A673 (cell line): ENCODE measurements at regions not wholly inside any gene's neighbourhood (a gene's known extent, or its start where the extent isn't known, plus 50 kb on each side); places are given as distances from the start of the nearest gene placed in this dataset.

Experiments
- BruUV-seq: library from RNA; stranded (reverse); fragments of 400-500 nt; replicated peaks from 2 replicates; lab custom pipeline; 2021; lab: Mats Ljungman, UMichigan
- CTCF ChIA-PET: fragments of 300-600 bp; sonication (Branson Sonifier 250); formaldehyde crosslinking; loops from one replicate; lab custom pipeline; 2022; ENCODE audit warnings: antibody characterized with exemption; lab: Charles Lee
- POLR2A ChIA-PET: fragments of 300-600 bp; sonication (Branson Sonifier 250); formaldehyde crosslinking; loops from one replicate; lab custom pipeline; 2022; ENCODE audit warnings: antibody characterized with exemption; ENCODE audit not compliant: low non-redundant PET; lab: Charles Lee
- DNase-seq: peaks from one replicate; pipeline ENCODE4 v3.0.0-alpha.2; 2015; ENCODE audit warnings: low spot score
- H3K27ac ChIP-seq: fragments of 200-600 bp; sonication (generic); 2 replicates; pipeline ENCODE4 v1.5.1; 2016; ENCODE audit warnings: mixed run types, low read depth, mild to moderate bottlenecking, mixed read lengths, antibody characterized with exemption, low read length; ENCODE audit not compliant: poor library complexity, severe bottlenecking
- H3K27me3 ChIP-seq: fragments of 200-600 bp; sonication (generic); replicated peaks from 2 replicates; pipeline ENCODE4 v1.6.1; 2017; ENCODE audit warnings: mixed run types, low read depth, mild to moderate bottlenecking, mixed read lengths, antibody characterized with exemption, low read length; ENCODE audit not compliant: insufficient read depth, poor library complexity
- H3K36me3 ChIP-seq: fragments of 200-600 bp; sonication (generic); 2 replicates; pipeline ENCODE4 v1.6.1; 2016; ENCODE audit warnings: mixed run types, mild to moderate bottlenecking, mixed read lengths, antibody characterized with exemption, low read length; ENCODE audit not compliant: insufficient read depth, poor library complexity, severe bottlenecking
- H3K4me1 ChIP-seq: fragments of 200-600 bp; sonication (generic); 2 replicates; pipeline ENCODE4 v1.6.1; 2017; ENCODE audit warnings: mixed run types, mild to moderate bottlenecking, mixed read lengths, antibody characterized with exemption, low read length; ENCODE audit not compliant: insufficient read depth, poor library complexity, severe bottlenecking
- H3K4me3 ChIP-seq: fragments of 200-600 bp; sonication (generic); 2 replicates; pipeline ENCODE4 v1.5.1; 2016; ENCODE audit warnings: low read depth, mixed run types, mild to moderate bottlenecking, mixed read lengths, low read length; ENCODE audit not compliant: poor library complexity, severe bottlenecking
- H3K9me3 ChIP-seq: fragments of 200-600 bp; sonication (generic); 2 replicates; pipeline ENCODE4 v1.6.1; 2016; ENCODE audit warnings: mixed run types, low read depth, mild to moderate bottlenecking, mixed read lengths, antibody characterized with exemption, low read length; ENCODE audit not compliant: poor library complexity, severe bottlenecking
- EZH2 ChIP-seq: fragments of 200-600 bp; sonication (generic); IDR thresholded peaks from 2 replicates; pipeline ENCODE4 v1.6.1; 2017; ENCODE audit warnings: borderline replicate concordance, low read depth, mild to moderate bottlenecking, mixed read lengths, antibody characterized with exemption, low read length; ENCODE audit not compliant: poor library complexity, severe bottlenecking
- intact Hi-C: fragments of 100-400 bp; cut with micrococcal nuclease; formaldehyde crosslinking; loops from one replicate; pipeline ENCODE4 v1.10.0; 2022; ENCODE audit not compliant: unreplicated experiment
- TF ChIP-seq, protein P1 (sequence below): fragments of 300-800, 200-600 bp; sonication (generic); conservative IDR thresholded peaks from 2 replicates; pipeline ENCODE4 v1.5.1; 2017; ENCODE audit warnings: low read depth, mild to moderate bottlenecking, antibody characterized with exemption, low read length, moderate library complexity, mixed read lengths

DNA sequence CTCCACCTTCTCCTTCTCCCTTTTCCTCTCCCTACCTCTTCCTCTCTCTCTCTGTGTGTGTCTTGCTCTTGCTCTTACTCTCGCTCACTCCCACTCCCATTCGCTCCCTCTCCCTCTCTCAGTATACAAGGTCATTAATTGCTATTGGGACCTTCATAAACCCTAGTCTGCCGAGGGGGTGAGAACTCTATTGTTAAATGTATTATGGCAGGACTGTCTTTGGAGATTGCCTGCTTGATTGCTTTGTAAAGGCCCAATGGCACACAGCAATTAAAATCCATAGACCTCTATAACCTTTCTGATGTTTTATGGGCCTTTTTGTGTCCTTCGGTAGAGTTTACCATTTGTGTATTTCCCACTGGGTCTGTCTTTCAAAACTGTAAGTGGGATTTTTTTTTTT is 465.9 kb downstream of the ANXA1 start:
- Histone ChIP-seq H3K27ac (no peak overlapping the region), H3K9me3 (no peaks in the 10 kb centered on the region), H3K36me3 (no peaks in the 10 kb centered on the region), H3K4me1 (no peaks in the 10 kb centered on the region), H3K4me3 (no peak overlapping the region), H3K27me3 (no peaks in the 10 kb centered on the region)
- no peak for DNase-seq
- BruUV-seq = no TSS peak
- ChIA-PET CTCF (no interaction called here), POLR2A (no interaction called here)
- no peak for TF ChIP-seq EZH2
- TF ChIP-seq, protein P1, sequence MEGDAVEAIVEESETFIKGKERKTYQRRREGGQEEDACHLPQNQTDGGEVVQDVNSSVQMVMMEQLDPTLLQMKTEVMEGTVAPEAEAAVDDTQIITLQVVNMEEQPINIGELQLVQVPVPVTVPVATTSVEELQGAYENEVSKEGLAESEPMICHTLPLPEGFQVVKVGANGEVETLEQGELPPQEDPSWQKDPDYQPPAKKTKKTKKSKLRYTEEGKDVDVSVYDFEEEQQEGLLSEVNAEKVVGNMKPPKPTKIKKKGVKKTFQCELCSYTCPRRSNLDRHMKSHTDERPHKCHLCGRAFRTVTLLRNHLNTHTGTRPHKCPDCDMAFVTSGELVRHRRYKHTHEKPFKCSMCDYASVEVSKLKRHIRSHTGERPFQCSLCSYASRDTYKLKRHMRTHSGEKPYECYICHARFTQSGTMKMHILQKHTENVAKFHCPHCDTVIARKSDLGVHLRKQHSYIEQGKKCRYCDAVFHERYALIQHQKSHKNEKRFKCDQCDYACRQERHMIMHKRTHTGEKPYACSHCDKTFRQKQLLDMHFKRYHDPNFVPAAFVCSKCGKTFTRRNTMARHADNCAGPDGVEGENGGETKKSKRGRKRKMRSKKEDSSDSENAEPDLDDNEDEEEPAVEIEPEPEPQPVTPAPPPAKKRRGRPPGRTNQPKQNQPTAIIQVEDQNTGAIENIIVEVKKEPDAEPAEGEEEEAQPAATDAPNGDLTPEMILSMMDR = no peak
- intact Hi-C loops = no loop called here

DNA sequence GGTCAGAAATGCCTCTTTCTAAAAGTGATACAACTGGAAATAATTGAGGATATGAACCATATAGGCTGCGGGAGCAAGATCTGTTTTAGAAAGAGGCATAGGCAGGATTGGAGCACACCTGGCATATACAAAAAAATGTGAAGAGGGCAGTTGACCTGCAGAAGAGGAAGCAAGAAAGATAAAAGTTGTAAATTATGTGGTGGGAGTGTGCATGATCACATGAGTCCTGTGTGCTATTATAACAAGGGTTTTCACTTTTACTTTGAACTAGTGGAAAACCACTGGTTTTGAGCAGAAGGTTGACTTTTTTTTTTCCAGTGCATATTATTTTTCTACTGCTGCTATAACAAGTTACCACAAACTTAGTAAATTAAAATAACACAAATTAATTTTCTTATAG is 489.3 kb downstream of the ANXA1 start:
- H3K9me3 ChIP-seq = no peaks in the 10 kb centered on the region
- H3K4me3 ChIP-seq = no peak overlapping the region
- intact Hi-C loops = no loop called here
- H3K36me3 ChIP-seq = no peaks in the 10 kb centered on the region
- ChIA-PET POLR2A (no interaction called here), CTCF (no interaction called here)
- H3K27ac ChIP-seq = no peak overlapping the region
- BruUV-seq = no TSS peak
- no peak for DNase-seq
- no peaks in the 10 kb centered on the region for H3K27me3 ChIP-seq
- H3K4me1 ChIP-seq = no peaks in the 10 kb centered on the region
- TF ChIP-seq EZH2 = no peak
- TF ChIP-seq, protein P1 = no peak

DNA sequence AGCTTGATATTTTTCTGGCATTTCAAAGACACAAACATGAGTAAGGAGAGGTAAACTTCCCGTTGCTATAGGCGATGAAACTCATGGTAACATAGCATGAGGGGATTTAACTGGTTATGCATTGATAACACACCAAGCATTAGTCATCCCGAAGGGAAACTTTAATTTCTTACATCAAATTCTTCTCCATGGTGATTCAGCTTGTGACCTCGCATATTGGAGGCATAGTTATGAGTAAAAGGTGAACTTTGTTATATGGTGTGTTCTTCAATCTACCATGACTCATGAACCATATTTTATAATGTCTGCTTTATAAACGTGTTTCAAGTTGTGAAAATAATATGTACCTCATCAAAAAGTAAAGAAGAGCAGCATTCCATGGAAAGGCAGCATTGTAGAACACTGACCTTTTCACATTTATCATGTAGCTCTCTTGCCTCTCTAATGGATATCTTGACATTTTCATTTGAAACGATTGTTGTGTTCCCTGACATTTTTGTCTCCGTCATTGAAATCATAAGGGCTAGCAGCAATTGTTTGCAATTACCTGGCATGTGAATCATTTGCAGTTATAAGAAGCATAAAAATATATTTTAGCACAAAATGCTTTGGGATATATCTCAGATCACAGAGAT is 491.8 kb downstream of the ANXA1 start:
- no peaks in the 10 kb centered on the region for H3K4me1 ChIP-seq
- no peak overlapping the region for H3K27ac ChIP-seq
- intact Hi-C loops = no loop called here
- DNase-seq = no peak
- no peak overlapping the region for H3K4me3 ChIP-seq
- BruUV-seq = no TSS peak
- ChIA-PET CTCF (no interaction called here), POLR2A (no interaction called here)
- TF ChIP-seq, protein P1 = no peak
- no peak for TF ChIP-seq EZH2
- no peaks in the 10 kb centered on the region for H3K27me3 ChIP-seq
- no peaks in the 10 kb centered on the region for H3K9me3 ChIP-seq
- no peaks in the 10 kb centered on the region for H3K36me3 ChIP-seq
